Duodenal mucosa (tissue), 2 donors: ENCODE measurements at regions not wholly inside any gene's neighbourhood (a gene's known extent, or its start where the extent isn't known, plus 50 kb on each side); places are given as distances from the start of the nearest gene placed in this dataset.

Experiments
- H3K27ac ChIP-seq: one replicate; pipeline ENCODE4 v1.7.0; 2013; ENCODE audit warnings: low read depth, low read length
- H3K27me3 ChIP-seq, 2 donors: one replicate each; pipeline ENCODE4 v1.7.0; 2013; ENCODE audit warnings: low read length in 2 of 2, control low read depth in 1 of 2; ENCODE audit not compliant: insufficient read depth in 2 of 2, control insufficient read depth in 1 of 2
- H3K36me3 ChIP-seq, 2 donors: one replicate each; pipeline ENCODE4 v1.7.0; 2013; ENCODE audit warnings: low read length in 2 of 2, control low read depth in 1 of 2; ENCODE audit not compliant: insufficient read depth in 2 of 2, control insufficient read depth in 1 of 2
- H3K4me1 ChIP-seq, 2 donors: one replicate each; pipeline ENCODE4 v1.7.0; 2013; ENCODE audit warnings: low read length in 2 of 2, control low read depth in 1 of 2; ENCODE audit not compliant: insufficient read depth in 2 of 2, control insufficient read depth in 1 of 2
- H3K4me3 ChIP-seq, 2 donors: one replicate each; pipeline ENCODE4 v1.7.0; 2013; ENCODE audit warnings: low read length in 2 of 2, low read depth in 1 of 2
- H3K9ac ChIP-seq, 2 donors: one replicate each; pipeline ENCODE4 v1.7.0; 2013; ENCODE audit warnings: low read length in 2 of 2, low read depth in 1 of 2
- H3K9me3 ChIP-seq, 2 donors: one replicate each; pipeline ENCODE4 v1.7.0; 2013; ENCODE audit warnings: low read length in 2 of 2, control low read depth in 1 of 2; ENCODE audit not compliant: control insufficient read depth in 1 of 2

GRCh38 chr11:81007046-81007445, 1566.2 kb upstream of the TENM4 start:
- Histone ChIP-seq H3K4me3 (no peak overlapping the region), H3K27ac (no peak overlapping the region), H3K4me1 (no peaks in the 10 kb centered on the region), H3K9me3 (no peaks in the 10 kb centered on the region), H3K9ac (no peak overlapping the region), H3K36me3 (no peaks in the 10 kb centered on the region), H3K27me3 (no peaks in the 10 kb centered on the region)

GRCh38 chr11:81005595-81005994, 1564.8 kb upstream of the TENM4 start:
- no peaks in the 10 kb centered on the region for H3K9me3 ChIP-seq
- no peaks in the 10 kb centered on the region for H3K36me3 ChIP-seq
- H3K27ac ChIP-seq = no peak overlapping the region
- no peak overlapping the region for H3K4me3 ChIP-seq
- H3K27me3 ChIP-seq = no peaks in the 10 kb centered on the region
- no peak overlapping the region for H3K9ac ChIP-seq
- H3K4me1 ChIP-seq = no peaks in the 10 kb centered on the region

- no peaks in the 10 kb centered on the region for H3K36me3 ChIP-seq
- no peaks in the 10 kb centered on the region for H3K4me1 ChIP-seq
- no peak overlapping the region for H3K9ac ChIP-seq
- no peaks in the 10 kb centered on the region for H3K9me3 ChIP-seq
- no peaks in the 10 kb centered on the region for H3K27me3 ChIP-seq
- H3K4me3 ChIP-seq = no peak overlapping the region
- no peak overlapping the region for H3K27ac ChIP-seq
Observed at GRCh38 chr11:81004576-81004975, 1563.7 kb upstream of the TENM4 start.

GRCh38 chr11:81002374-81002773, 1561.5 kb upstream of the TENM4 start:
- Histone ChIP-seq H3K9ac (no peak overlapping the region), H3K27me3 (no peaks in the 10 kb centered on the region), H3K36me3 (no peaks in the 10 kb centered on the region), H3K4me1 (no peaks in the 10 kb centered on the region), H3K9me3 (no peaks in the 10 kb centered on the region), H3K27ac (no peak overlapping the region), H3K4me3 (no peak overlapping the region)

GRCh38 chr11:81000735-81001134, 1559.9 kb upstream of the TENM4 start:
- Histone ChIP-seq H3K4me1 (no peaks in the 10 kb centered on the region), H3K4me3 (no peak overlapping the region), H3K27ac (no peak overlapping the region), H3K27me3 (no peaks in the 10 kb centered on the region), H3K9me3 (no peaks in the 10 kb centered on the region), H3K36me3 (no peaks in the 10 kb centered on the region), H3K9ac (no peak overlapping the region)

GRCh38 chr11:81000334-81000733, 1559.5 kb upstream of the TENM4 start:
- Histone ChIP-seq H3K4me1 (no peaks in the 10 kb centered on the region), H3K4me3 (no peak overlapping the region), H3K36me3 (no peaks in the 10 kb centered on the region), H3K27me3 (no peaks in the 10 kb centered on the region), H3K9ac (no peak overlapping the region), H3K27ac (no peak overlapping the region), H3K9me3 (no peaks in the 10 kb centered on the region)

GRCh38 chr11:80995523-80995922, 1554.7 kb upstream of the TENM4 start:
- Histone ChIP-seq H3K27me3 (no peaks in the 10 kb centered on the region), H3K4me3 (no peak overlapping the region), H3K9me3 (no peaks in the 10 kb centered on the region), H3K9ac (no peak overlapping the region), H3K4me1 (no peaks in the 10 kb centered on the region), H3K36me3 (no peaks in the 10 kb centered on the region), H3K27ac (no peak overlapping the region)

GRCh38 chr11:80993536-80993935, 1552.7 kb upstream of the TENM4 start:
- Histone ChIP-seq H3K27me3 (no peaks in the 10 kb centered on the region), H3K4me1 (no peaks in the 10 kb centered on the region), H3K9ac (no peak overlapping the region), H3K4me3 (no peak overlapping the region), H3K27ac (no peak overlapping the region), H3K9me3 (no peaks in the 10 kb centered on the region), H3K36me3 (no peaks in the 10 kb centered on the region)

GRCh38 chr11:80990885-80991284, 1550.1 kb upstream of the TENM4 start:
- no peaks in the 10 kb centered on the region for H3K9me3 ChIP-seq
- H3K27ac ChIP-seq = no peak overlapping the region
- H3K36me3 ChIP-seq = no peaks in the 10 kb centered on the region
- no peak overlapping the region for H3K9ac ChIP-seq
- no peaks in the 10 kb centered on the region for H3K4me1 ChIP-seq
- no peak overlapping the region for H3K4me3 ChIP-seq
- no peaks in the 10 kb centered on the region for H3K27me3 ChIP-seq

- H3K27ac ChIP-seq = no peak overlapping the region
- no peaks in the 10 kb centered on the region for H3K9me3 ChIP-seq
- H3K27me3 ChIP-seq = no peaks in the 10 kb centered on the region
- H3K36me3 ChIP-seq = no peaks in the 10 kb centered on the region
- H3K4me3 ChIP-seq = no peak overlapping the region
- no peak overlapping the region for H3K9ac ChIP-seq
- H3K4me1 ChIP-seq = no peaks in the 10 kb centered on the region
Observed at GRCh38 chr11:80987171-80987570, 1546.3 kb upstream of the TENM4 start.

GRCh38 chr11:80986421-80987074, 1545.7 kb upstream of the TENM4 start:
- Histone ChIP-seq H3K4me1 (no peaks in the 10 kb centered on the region), H3K27me3 (no peaks in the 10 kb centered on the region), H3K4me3 (no peak overlapping the region), H3K9me3 (no peaks in the 10 kb centered on the region), H3K36me3 (no peaks in the 10 kb centered on the region), H3K9ac (no peak overlapping the region), H3K27ac (no peak overlapping the region)
